Neural crest cell (in vitro differentiated cells): ENCODE measurements at regions not wholly inside any gene's neighbourhood (a gene's known extent, or its start where the extent isn't known, plus 50 kb on each side); places are given as distances from the start of the nearest gene placed in this dataset.

Experiments
- DNase-seq: peaks from one replicate; pipeline ENCODE4 v3.0.0; 2021; ENCODE audit warnings: low read depth, mixed read lengths, low spot score
- H3K27ac Mint-ChIP-seq: one replicate; pipeline ENCODE4 v1.8.0; 2021; ENCODE audit warnings: mild to moderate bottlenecking, mixed read lengths; ENCODE audit not compliant: unreplicated experiment
- H3K27me3 Mint-ChIP-seq: 2 replicates; pipeline ENCODE4 v1.8.0; 2021; ENCODE audit warnings: low read depth, mild to moderate bottlenecking, mixed read lengths
- H3K36me3 Mint-ChIP-seq: 2 replicates; pipeline ENCODE4 v1.8.0; 2021; ENCODE audit warnings: low read depth, mild to moderate bottlenecking, mixed read lengths
- H3K4me1 Mint-ChIP-seq: 2 replicates; pipeline ENCODE4 v1.8.0; 2021; ENCODE audit warnings: mixed read lengths
- H3K4me3 Mint-ChIP-seq: one replicate; pipeline ENCODE4 v1.8.0; 2021; ENCODE audit warnings: mild to moderate bottlenecking, mixed read lengths
- H3K9me3 Mint-ChIP-seq: 2 replicates; pipeline ENCODE4 v1.8.0; 2021; ENCODE audit warnings: mixed read lengths
- CTCF ChIP-seq: fragments of 200-600 bp; sonication (generic); conservative IDR thresholded peaks from 2 replicates; pipeline ENCODE4 v1.5.0; 2021; ENCODE audit warnings: antibody characterized with exemption, mild to moderate bottlenecking

GRCh38 chr9:96183751-96184150 lies 118.2 kb downstream of the HSD17B3 start:
- DNase-seq, result no peak
- Mint-ChIP-seq H3K4me1 (peaks cover 24% of the 10 kb centered on the region), H3K9me3 (no peaks in the 10 kb centered on the region), H3K27me3 (peaks cover 52% of the 10 kb centered on the region), H3K4me3 (no peak overlapping the region), H3K27ac (no peak overlapping the region), H3K36me3 (no peaks in the 10 kb centered on the region)
- no peak for TF ChIP-seq CTCF

DNA sequence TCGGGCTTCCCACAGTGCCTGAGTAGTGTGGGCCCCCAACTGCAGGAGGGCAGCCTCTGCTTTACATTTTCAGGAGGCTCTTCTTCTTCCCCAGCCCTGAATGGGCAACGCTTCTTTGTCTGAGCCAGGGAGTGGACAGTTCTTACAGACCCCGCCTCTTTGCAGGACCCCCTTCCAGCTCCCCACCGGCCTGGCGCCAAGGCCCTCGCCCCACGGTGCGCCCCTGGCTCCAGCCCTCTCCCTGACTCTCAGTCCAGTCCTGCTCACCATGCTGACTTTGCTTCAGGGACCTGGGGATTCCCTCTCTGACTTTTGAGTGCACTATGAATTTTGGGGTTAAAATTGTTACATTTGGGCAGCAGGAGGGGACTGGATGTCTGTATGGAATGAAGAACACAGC lies 123.8 kb downstream of the HSD17B3 start:
- H3K4me1 Mint-ChIP-seq, result peaks cover 12% of the 10 kb centered on the region
- H3K36me3 Mint-ChIP-seq, result no peaks in the 10 kb centered on the region
- no peak for TF ChIP-seq CTCF
- H3K27me3 Mint-ChIP-seq, result peaks cover 54% of the 10 kb centered on the region
- H3K27ac Mint-ChIP-seq, result no peak overlapping the region
- DNase-seq, result no peak
- no peaks in the 10 kb centered on the region for H3K9me3 Mint-ChIP-seq
- no peak overlapping the region for H3K4me3 Mint-ChIP-seq

DNA sequence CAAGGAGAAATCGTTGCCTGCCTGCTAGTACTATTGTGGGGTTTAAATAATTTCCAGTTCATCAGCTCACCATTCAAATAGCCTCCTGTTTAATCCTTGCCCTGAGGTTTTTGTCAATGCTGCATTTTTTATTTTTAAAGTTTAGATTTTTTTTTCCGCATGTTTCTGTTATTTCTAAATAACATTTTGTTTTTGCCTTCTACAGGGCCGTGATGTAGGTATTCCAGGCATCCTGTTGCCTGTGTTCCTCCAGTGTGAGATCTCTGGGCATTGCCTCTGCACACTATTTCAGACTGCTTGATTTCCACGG lies 124.3 kb downstream of the HSD17B3 start:
- DNase-seq, result no peak
- Mint-ChIP-seq H3K4me1 (peaks cover 9% of the 10 kb centered on the region), H3K36me3 (no peaks in the 10 kb centered on the region), H3K9me3 (no peaks in the 10 kb centered on the region), H3K4me3 (no peak overlapping the region), H3K27me3 (peaks cover 55% of the 10 kb centered on the region), H3K27ac (no peak overlapping the region)
- no peak for TF ChIP-seq CTCF

DNA sequence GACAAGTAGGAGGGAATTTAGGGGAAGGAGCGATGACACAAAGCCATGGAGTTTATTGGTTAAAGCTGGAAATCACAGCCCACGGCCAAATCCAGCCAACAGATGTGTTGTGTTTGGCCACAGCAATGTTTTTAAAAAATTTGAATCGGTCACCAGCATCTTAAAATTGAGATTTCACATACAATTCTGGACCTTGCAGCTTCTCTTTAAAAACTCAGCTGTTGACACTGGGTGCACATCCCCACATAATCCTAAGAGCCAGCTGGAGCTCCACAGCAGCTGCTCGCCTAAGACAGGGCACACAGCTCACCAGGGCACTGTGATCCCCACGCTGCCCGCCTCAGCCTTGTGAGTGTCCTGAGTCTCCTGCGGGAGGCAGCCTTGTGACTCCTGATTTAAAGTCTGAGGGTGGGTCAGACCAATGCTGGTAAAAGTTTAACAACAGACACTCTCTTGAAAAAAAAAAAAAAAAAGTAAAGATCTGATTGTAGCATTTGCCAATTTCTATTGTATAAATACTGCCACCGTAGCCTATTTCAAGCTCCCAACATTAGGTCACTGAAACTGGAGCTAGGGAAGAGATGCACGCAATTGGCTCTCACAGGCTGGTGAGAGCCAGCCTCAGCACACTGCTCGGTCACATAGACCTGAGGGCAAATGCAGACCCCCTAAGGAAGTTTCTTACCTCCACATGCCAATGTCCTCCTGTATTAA lies 124.8 kb downstream of the HSD17B3 start:
- Mint-ChIP-seq H3K27me3 (peaks cover 54% of the 10 kb centered on the region), H3K4me1 (peaks cover 9% of the 10 kb centered on the region), H3K4me3 (no peak overlapping the region), H3K27ac (no peak overlapping the region), H3K9me3 (no peaks in the 10 kb centered on the region), H3K36me3 (no peaks in the 10 kb centered on the region)
- TF ChIP-seq CTCF, result no peak
- no peak for DNase-seq

GRCh38 chr9:96175796-96176195 lies 126.2 kb downstream of the HSD17B3 start:
- DNase-seq, result no peak
- peaks cover 60% of the 10 kb centered on the region for H3K27me3 Mint-ChIP-seq
- no peak for TF ChIP-seq CTCF

GRCh38 chr9:96175001-96175400 lies 127.0 kb downstream of the HSD17B3 start:
- no peak overlapping the region for H3K4me3 Mint-ChIP-seq
- H3K36me3 Mint-ChIP-seq, result no peaks in the 10 kb centered on the region

More at GRCh38 chr9:96175796-96176195, 126.2 kb downstream of the HSD17B3 start:
- Mint-ChIP-seq H3K27ac (no peak overlapping the region), H3K4me1 (peaks cover 5% of the 10 kb centered on the region), H3K36me3 (no peaks in the 10 kb centered on the region), H3K9me3 (no peaks in the 10 kb centered on the region), H3K4me3 (no peak overlapping the region)

More at GRCh38 chr9:96175001-96175400, 127.0 kb downstream of the HSD17B3 start:
- DNase-seq, result no peak
- no peaks in the 10 kb centered on the region for H3K9me3 Mint-ChIP-seq
- no peak for TF ChIP-seq CTCF
- H3K27ac Mint-ChIP-seq, result no peak overlapping the region
- peaks cover 65% of the 10 kb centered on the region for H3K27me3 Mint-ChIP-seq
- H3K4me1 Mint-ChIP-seq, result peaks cover 10% of the 10 kb centered on the region
